Endothelial cell of umbilical vein (primary cell): ENCODE measurements at regions not wholly inside any gene's neighbourhood (a gene's known extent, or its start where the extent isn't known, plus 50 kb on each side); places are given as distances from the start of the nearest gene placed in this dataset.

Source experiments
- BruUV-seq: library from RNA; stranded (reverse); fragments of 400-500 nt; replicated peaks from 2 replicates; lab custom pipeline; 2021; lab: Mats Ljungman, UMichigan
- CTCF ChIA-PET: fragments of 300-600, 350-600 bp; sonication (Branson Sonifier 250); formaldehyde crosslinking; loops from one replicate; lab custom pipeline; 2021; ENCODE audit warnings: antibody characterized with exemption, inconsistent platforms; lab: Charles Lee
- POLR2A ChIA-PET: fragments of 300-600, 350-600 bp; sonication (Branson Sonifier 250); formaldehyde crosslinking; loops from one replicate; lab custom pipeline; 2021; ENCODE audit warnings: antibody characterized with exemption, inconsistent platforms; lab: Charles Lee
- DNase-seq: peaks from one replicate; pipeline ENCODE4 v3.0.0-alpha.2; 2011; ENCODE audit warnings: low read depth, low spot score
- FAIRE-seq: peaks from 2 replicates; lab custom pipeline; 2011; peaks lifted over from hg19 to GRCh38; lab: Jason Lieb, UNC
- H2AFZ ChIP-seq: 2 replicates; pipeline ENCODE4 v1.6.0; 2012; ENCODE audit warnings: low read depth, low read length, control low read depth, inconsistent platforms
- H3K27ac ChIP-seq: 2 replicates; pipeline ENCODE4 v1.5.1; 2011; ENCODE audit warnings: low read depth, mild to moderate bottlenecking, control low read depth, low read length, moderate library complexity; ENCODE audit not compliant: insufficient read depth
- H3K27me3 ChIP-seq, 2 experiments: 2 replicates each; pipeline versions ENCODE4 v1.6.0 to v1.6.1; 2011; ENCODE audit warnings: low read length in 2 of 2, mixed read lengths in 1 of 2; ENCODE audit not compliant: control insufficient read depth in 2 of 2, insufficient read depth in 2 of 2
- H3K36me3 ChIP-seq, 2 experiments: 2 replicates in 1 of 2; 3 replicates in 1 of 2; pipeline ENCODE4 v1.5.1; 2011; ENCODE audit warnings: low read length in 2 of 2, mild to moderate bottlenecking in 1 of 2, moderate library complexity in 1 of 2; ENCODE audit not compliant: control insufficient read depth in 2 of 2, insufficient read depth in 2 of 2; ENCODE audit errors: extremely low read depth in 1 of 2
- H3K4me1 ChIP-seq: 3 replicates; pipeline ENCODE4 v1.5.1; 2011; ENCODE audit warnings: mild to moderate bottlenecking, low read length; ENCODE audit not compliant: control insufficient read depth, insufficient read depth; ENCODE audit errors: extremely low read depth
- H3K4me2 ChIP-seq: 2 replicates; pipeline ENCODE4 v1.6.1; 2011; ENCODE audit warnings: low read length, control low read depth, mixed read lengths; ENCODE audit not compliant: insufficient read depth
- H3K4me3 ChIP-seq, 3 experiments: fragments of 200-600 bp in 1 of 3; sonication (generic), shearing (Covaris generic) in 1 of 3; replicated peaks in 1 of 3; 2 replicates each; pipeline ENCODE4 v1.5.1; 2011 to 2016; ENCODE audit warnings: control low read depth in 3 of 3, low read length in 3 of 3, mild to moderate bottlenecking in 2 of 3, inconsistent platforms in 1 of 3, low read depth in 1 of 3, moderate library complexity in 1 of 3; ENCODE audit not compliant: insufficient read depth in 1 of 3
- H3K79me2 ChIP-seq: 2 replicates; pipeline ENCODE4 v1.6.0; 2012; ENCODE audit warnings: low read length, inconsistent platforms; ENCODE audit not compliant: control insufficient read depth, insufficient read depth
- H3K9ac ChIP-seq: replicated peaks from 2 replicates; pipeline ENCODE3; 2011; ENCODE audit warnings: low read length, control low read depth; ENCODE audit not compliant: insufficient read depth; ENCODE audit errors: extremely low read depth
- H3K9me1 ChIP-seq: replicated peaks from 3 replicates; pipeline ENCODE4 v1.6.0; 2011; ENCODE audit warnings: mild to moderate bottlenecking, low read length; ENCODE audit not compliant: control insufficient read depth, insufficient read depth; ENCODE audit errors: extremely low read depth
- H3K9me3 ChIP-seq: replicated peaks from 2 replicates; pipeline ENCODE4 v1.5.1; 2012; ENCODE audit warnings: low read length, inconsistent platforms; ENCODE audit not compliant: control insufficient read depth, insufficient read depth
- H4K20me1 ChIP-seq: replicated peaks from 2 replicates; pipeline ENCODE3; 2011; ENCODE audit warnings: mild to moderate bottlenecking, low read length; ENCODE audit not compliant: control insufficient read depth, insufficient read depth; ENCODE audit errors: extremely low read depth
- EZH2 ChIP-seq: IDR thresholded peaks from 2 replicates; pipeline ENCODE4 v1.6.1; 2012; ENCODE audit warnings: borderline replicate concordance, low read depth, mild to moderate bottlenecking, moderate library complexity, low read length, inconsistent platforms; ENCODE audit not compliant: severe bottlenecking
- FOS ChIP-seq: IDR thresholded peaks from 2 replicates; pipeline ENCODE4 v1.6.1; 2011; ENCODE audit warnings: mild to moderate bottlenecking, low read length, moderate library complexity, borderline replicate concordance; ENCODE audit not compliant: insufficient read depth
- GATA2 ChIP-seq: IDR thresholded peaks from 2 replicates; pipeline ENCODE4 v1.7.0; 2011; ENCODE audit warnings: low read depth, mild to moderate bottlenecking, moderate library complexity, mixed read lengths, low read length; ENCODE audit not compliant: insufficient read length, insufficient read depth
- JUN ChIP-seq: IDR thresholded peaks from 2 replicates; pipeline ENCODE4 v1.6.1; 2011; ENCODE audit warnings: borderline replicate concordance, low read depth; ENCODE audit not compliant: insufficient read length, insufficient read depth
- MYC ChIP-seq: IDR thresholded peaks from one replicate; pipeline ENCODE4 v1.6.1; 2011; ENCODE audit warnings: mild to moderate bottlenecking, low read depth, low read length
- POLR2A ChIP-seq: IDR thresholded peaks from 2 replicates; pipeline ENCODE4 v1.6.1; 2012; ENCODE audit warnings: low read depth, mild to moderate bottlenecking, control low read depth, low read length
- POLR2AphosphoS5 ChIP-seq: IDR thresholded peaks from 2 replicates; pipeline ENCODE4 v1.6.1; 2012; ENCODE audit warnings: low read depth, mild to moderate bottlenecking, control low read depth, low read length, moderate library complexity; ENCODE audit not compliant: insufficient read depth
- dilution Hi-C: fragments of 300-500 bp; cut with MboI; formaldehyde crosslinking; loops from one replicate; pipeline ENCODE4 v1.15.0; 2019; ENCODE audit warnings: low sequenced_read_pairs; ENCODE audit not compliant: extremely low pct_ligation_motif_present
- intact Hi-C: fragments of 100-400 bp; cut with micrococcal nuclease; formaldehyde crosslinking; loops from one replicate; pipeline ENCODE4 v1.10.0; 2022
- TF ChIP-seq, protein P1 (sequence below): IDR thresholded peaks from 2 replicates; pipeline ENCODE4 v1.6.1; 2011; ENCODE audit not compliant: insufficient read depth, insufficient read length
- TF ChIP-seq, protein P2 (sequence below), 2 donors: IDR thresholded peaks; 1 replicate in 1 of 2; 2 replicates in 1 of 2; pipeline ENCODE4 v1.5.1; 2011; ENCODE audit warnings: low read length in 2 of 2, mild to moderate bottlenecking in 2 of 2, moderate library complexity in 2 of 2, control low read depth in 1 of 2, inconsistent platforms in 1 of 2, low read depth in 1 of 2; ENCODE audit not compliant: insufficient read depth in 1 of 2; ENCODE audit errors: extremely low read depth in 1 of 2

DNA sequence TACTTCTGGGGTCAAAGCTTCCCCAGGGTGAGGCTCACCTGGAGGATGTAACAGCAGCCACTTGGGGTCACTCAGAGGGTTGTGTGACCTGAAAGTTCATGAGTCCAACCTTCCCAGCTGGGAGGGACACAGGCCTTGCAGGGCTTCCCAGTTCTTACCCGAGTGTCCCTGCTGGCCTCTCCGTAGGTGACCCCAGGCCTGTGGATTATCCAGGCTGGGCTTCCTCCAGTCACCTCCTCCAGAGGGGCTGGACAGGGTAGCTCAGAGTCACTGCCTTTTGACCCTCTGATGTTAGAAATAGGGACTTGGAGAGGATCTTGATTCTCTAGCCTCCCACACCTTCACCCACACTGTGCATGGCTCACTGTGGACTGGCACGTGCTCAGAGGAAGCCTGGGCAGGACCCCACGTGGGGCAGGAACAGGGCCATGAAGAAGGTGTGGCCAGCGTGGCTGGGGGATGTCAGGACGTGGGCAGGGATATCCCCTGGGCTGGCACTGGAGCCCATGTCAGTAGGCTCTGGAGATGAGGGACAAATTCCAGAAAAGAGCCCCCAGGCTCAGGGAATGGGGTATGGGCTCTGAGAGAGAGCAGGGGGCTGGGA lies 131.8 kb downstream of the ACTL8 start:
- ChIA-PET POLR2A (no interaction called here), CTCF (no interaction called here)
- DNase-seq (no peak), FAIRE-seq (no peak)
- Histone ChIP-seq H3K36me3 (no peaks in the 10 kb centered on the region), H3K4me2 (no peak overlapping the region), H3K27ac (no peak overlapping the region), H3K4me1 (no peaks in the 10 kb centered on the region), H3K27me3 (no peaks in the 10 kb centered on the region), H3K9me1 (no peaks in the 10 kb centered on the region), H3K79me2 (no peaks in the 10 kb centered on the region), H3K9ac (no peak overlapping the region), H3K9me3 (peaks cover 1% of the 10 kb centered on the region), H2AFZ (no peak overlapping the region), H4K20me1 (no peaks in the 10 kb centered on the region), H3K4me3 (no peak overlapping the region)
- dilution Hi-C loops = no loop called here
- TF ChIP-seq, protein P1, sequence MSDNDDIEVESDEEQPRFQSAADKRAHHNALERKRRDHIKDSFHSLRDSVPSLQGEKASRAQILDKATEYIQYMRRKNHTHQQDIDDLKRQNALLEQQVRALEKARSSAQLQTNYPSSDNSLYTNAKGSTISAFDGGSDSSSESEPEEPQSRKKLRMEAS = no peak
- TF ChIP-seq GATA2 (no peak), EZH2 (no peak), FOS (no peak), MYC (no peak), POLR2AphosphoS5 (no peak), JUN (no peak), POLR2A (no peak)
- TF ChIP-seq, protein P2, sequence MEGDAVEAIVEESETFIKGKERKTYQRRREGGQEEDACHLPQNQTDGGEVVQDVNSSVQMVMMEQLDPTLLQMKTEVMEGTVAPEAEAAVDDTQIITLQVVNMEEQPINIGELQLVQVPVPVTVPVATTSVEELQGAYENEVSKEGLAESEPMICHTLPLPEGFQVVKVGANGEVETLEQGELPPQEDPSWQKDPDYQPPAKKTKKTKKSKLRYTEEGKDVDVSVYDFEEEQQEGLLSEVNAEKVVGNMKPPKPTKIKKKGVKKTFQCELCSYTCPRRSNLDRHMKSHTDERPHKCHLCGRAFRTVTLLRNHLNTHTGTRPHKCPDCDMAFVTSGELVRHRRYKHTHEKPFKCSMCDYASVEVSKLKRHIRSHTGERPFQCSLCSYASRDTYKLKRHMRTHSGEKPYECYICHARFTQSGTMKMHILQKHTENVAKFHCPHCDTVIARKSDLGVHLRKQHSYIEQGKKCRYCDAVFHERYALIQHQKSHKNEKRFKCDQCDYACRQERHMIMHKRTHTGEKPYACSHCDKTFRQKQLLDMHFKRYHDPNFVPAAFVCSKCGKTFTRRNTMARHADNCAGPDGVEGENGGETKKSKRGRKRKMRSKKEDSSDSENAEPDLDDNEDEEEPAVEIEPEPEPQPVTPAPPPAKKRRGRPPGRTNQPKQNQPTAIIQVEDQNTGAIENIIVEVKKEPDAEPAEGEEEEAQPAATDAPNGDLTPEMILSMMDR (IDR thresholded peaks at IDR 0.05; ENCODE audit: extremely low read depth in 1 of 2, insufficient read depth in 1 of 2, low read depth in 1 of 2, low read length in 2 of 2) = no peak
- BruUV-seq = no TSS peak
- intact Hi-C loops = no loop called here
